Trophoblast cell (in vitro differentiated cells and primary cell): ENCODE measurements at regions not wholly inside any gene's neighbourhood (a gene's known extent, or its start where the extent isn't known, plus 50 kb on each side); places are given as distances from the start of the nearest gene placed in this dataset.

ENCODE experiments used
- DNase-seq, 2 donors: peaks; one replicate each; pipeline ENCODE4 v3.0.0-alpha.2; 2016
- H2AFZ ChIP-seq: 2 replicates; pipeline ENCODE4 v1.6.1; 2013; ENCODE audit warnings: low read length, moderate library complexity, mild to moderate bottlenecking; ENCODE audit not compliant: insufficient read depth, poor library complexity
- H2AK5ac ChIP-seq: 2 replicates; pipeline ENCODE4 v1.6.1; 2013; ENCODE audit warnings: mild to moderate bottlenecking, low read length
- H2BK120ac ChIP-seq: 2 replicates; pipeline ENCODE4 v1.6.1; 2013; ENCODE audit warnings: low read length, mild to moderate bottlenecking, moderate library complexity; ENCODE audit not compliant: insufficient read depth, poor library complexity
- H2BK12ac ChIP-seq: 2 replicates; pipeline ENCODE4 v1.6.1; 2013; ENCODE audit warnings: mild to moderate bottlenecking, low read length, moderate library complexity
- H2BK5ac ChIP-seq: 2 replicates; pipeline ENCODE4 v1.6.1; 2013; ENCODE audit warnings: low read length, low read depth, moderate library complexity, mild to moderate bottlenecking; ENCODE audit not compliant: poor library complexity
- H3K14ac ChIP-seq: 2 replicates; pipeline ENCODE4 v1.6.1; 2013; ENCODE audit warnings: mild to moderate bottlenecking, low read length
- H3K18ac ChIP-seq: 2 replicates; pipeline ENCODE4 v1.6.1; 2013; ENCODE audit warnings: mild to moderate bottlenecking, low read length
- H3K23ac ChIP-seq: 2 replicates; pipeline ENCODE4 v1.6.1; 2013; ENCODE audit warnings: low read length
- H3K27ac ChIP-seq: 2 replicates; pipeline ENCODE4 v1.5.1; 2013; ENCODE audit warnings: low read depth, mild to moderate bottlenecking, inconsistent platforms, low read length, moderate library complexity
- H3K27me3 ChIP-seq: 2 replicates; pipeline ENCODE4 v1.6.1; 2013; ENCODE audit warnings: inconsistent platforms, mild to moderate bottlenecking, low read length, moderate library complexity; ENCODE audit not compliant: insufficient read depth
- H3K36me3 ChIP-seq, 2 experiments: 1 replicate in 1 of 2; 2 replicates in 1 of 2; pipeline ENCODE4 v1.6.1; 2013; ENCODE audit warnings: low read length in 2 of 2, mild to moderate bottlenecking in 2 of 2, moderate library complexity in 1 of 2; ENCODE audit not compliant: insufficient read depth in 2 of 2, control insufficient read depth in 1 of 2
- H3K4ac ChIP-seq: 2 replicates; pipeline ENCODE4 v1.6.1; 2013; ENCODE audit warnings: low read depth, mild to moderate bottlenecking, low read length, moderate library complexity
- H3K4me1 ChIP-seq, 2 experiments: 1 replicate in 1 of 2; 2 replicates in 1 of 2; pipeline ENCODE4 v1.6.1; 2013; ENCODE audit warnings: low read length in 2 of 2, mild to moderate bottlenecking in 2 of 2, moderate library complexity in 1 of 2; ENCODE audit not compliant: insufficient read depth in 2 of 2, control insufficient read depth in 1 of 2
- H3K4me2 ChIP-seq: 2 replicates; pipeline ENCODE4 v1.6.1; 2013; ENCODE audit warnings: inconsistent platforms, mild to moderate bottlenecking, low read length, moderate library complexity
- H3K4me3 ChIP-seq: 2 replicates; pipeline ENCODE4 v1.5.1; 2013; ENCODE audit warnings: mild to moderate bottlenecking, low read depth, low read length, inconsistent platforms
- H3K79me1 ChIP-seq: one replicate; pipeline ENCODE4 v1.6.1; 2013; ENCODE audit warnings: low read length
- H3K79me2 ChIP-seq: 2 replicates; pipeline ENCODE4 v1.6.1; 2013; ENCODE audit warnings: low read length, mild to moderate bottlenecking; ENCODE audit not compliant: control insufficient read depth, insufficient read depth, poor library complexity
- H3K9ac ChIP-seq: 2 replicates; pipeline ENCODE4 v1.6.1; 2013; ENCODE audit warnings: mild to moderate bottlenecking, low read length
- H3K9me3 ChIP-seq: 2 replicates; pipeline ENCODE4 v1.6.1; 2013; ENCODE audit warnings: low read depth, mild to moderate bottlenecking, control low read depth, inconsistent platforms, low read length; ENCODE audit not compliant: insufficient read depth
- H4K12ac ChIP-seq: 2 replicates; pipeline ENCODE4 v1.6.1; 2013; ENCODE audit warnings: low read depth, mild to moderate bottlenecking, low read length, moderate library complexity
- H4K8ac ChIP-seq: 2 replicates; pipeline ENCODE4 v1.6.1; 2013; ENCODE audit warnings: low read depth, mild to moderate bottlenecking, low read length, moderate library complexity
- H4K91ac ChIP-seq: one replicate; pipeline ENCODE4 v1.6.1; 2013; ENCODE audit warnings: low read depth, mild to moderate bottlenecking, low read length, moderate library complexity
- WGBS: extraction: QIAGEN DNeasy Blood & Tissue Kit; methylation state at CpG from one replicate; pipeline ENCODE4 v1.1.7; 2013; ENCODE audit warnings: missing lambda C conversion rate; ENCODE audit not compliant: insufficient read length, insufficient coverage; ENCODE audit errors: extremely low coverage; 5-methylcytosine and 5-hydroxymethylcytosine counted together

GRCh38 chr9:84583866-84584265 lies 85.7 kb upstream of the NTRK2 start:
- H3K79me1 ChIP-seq = no peaks in the 10 kb centered on the region
- H4K12ac ChIP-seq = no peak overlapping the region
- no peak overlapping the region for H2BK120ac ChIP-seq
- H3K4me3 ChIP-seq = no peak overlapping the region
- no peak overlapping the region for H4K91ac ChIP-seq
- no peak overlapping the region for H3K18ac ChIP-seq
- H3K27ac ChIP-seq = no peak overlapping the region
- no peak overlapping the region for H3K4ac ChIP-seq
- no peak overlapping the region for H4K8ac ChIP-seq
- no peak overlapping the region for H2BK5ac ChIP-seq
- no peak overlapping the region for H2BK12ac ChIP-seq
- no peaks in the 10 kb centered on the region for H3K9me3 ChIP-seq
- H3K23ac ChIP-seq = no peak overlapping the region
- no peaks in the 10 kb centered on the region for H3K36me3 ChIP-seq
- no peaks in the 10 kb centered on the region for H3K27me3 ChIP-seq
- H2AK5ac ChIP-seq = no peak overlapping the region
- no peak overlapping the region for H3K14ac ChIP-seq
- WGBS = no CpG with 5 or more reads among the region's 2 CpGs
- no peak overlapping the region for H3K4me2 ChIP-seq
- H3K9ac ChIP-seq = no peak overlapping the region
- no peak overlapping the region for H2AFZ ChIP-seq
- no peaks in the 10 kb centered on the region for H3K79me2 ChIP-seq
- no peaks in the 10 kb centered on the region for H3K4me1 ChIP-seq
- DNase-seq = no peak

DNA sequence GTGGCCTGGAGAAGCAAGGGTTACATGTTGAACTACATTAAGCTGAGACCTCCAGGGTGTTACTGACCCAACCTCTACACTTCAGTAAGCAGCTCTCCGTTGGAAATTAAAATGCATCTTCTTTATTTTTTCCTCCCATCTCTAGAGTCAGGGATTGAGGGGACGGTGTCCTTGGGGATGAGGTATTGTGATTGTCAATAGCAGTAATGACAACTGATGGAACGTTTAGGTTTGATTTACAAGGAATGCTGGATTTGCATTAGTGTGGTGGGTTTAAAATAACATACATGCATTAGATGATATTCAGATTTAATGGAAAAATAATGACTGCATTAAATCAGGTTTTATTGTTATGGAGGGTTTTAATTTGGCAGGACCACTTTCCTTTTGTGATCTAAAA lies 82.9 kb upstream of the NTRK2 start:
- Histone ChIP-seq H3K79me1 (no peaks in the 10 kb centered on the region), H4K8ac (no peak overlapping the region), H3K27me3 (no peaks in the 10 kb centered on the region), H3K4ac (no peak overlapping the region), H3K27ac (no peak overlapping the region), H3K36me3 (no peaks in the 10 kb centered on the region), H2AFZ (no peak overlapping the region), H3K14ac (no peak overlapping the region), H3K23ac (no peak overlapping the region), H4K91ac (no peak overlapping the region), H2AK5ac (no peak overlapping the region), H2BK12ac (no peak overlapping the region), H3K9ac (no peak overlapping the region), H3K4me1 (no peaks in the 10 kb centered on the region), H2BK120ac (no peak overlapping the region), H3K9me3 (no peaks in the 10 kb centered on the region), H2BK5ac (no peak overlapping the region), H3K4me2 (no peak overlapping the region), H3K79me2 (no peaks in the 10 kb centered on the region), H3K4me3 (no peak overlapping the region), H3K18ac (no peak overlapping the region), H4K12ac (no peak overlapping the region)
- no peak for DNase-seq
- WGBS = no CpG with 5 or more reads among the region's 3 CpGs

DNA sequence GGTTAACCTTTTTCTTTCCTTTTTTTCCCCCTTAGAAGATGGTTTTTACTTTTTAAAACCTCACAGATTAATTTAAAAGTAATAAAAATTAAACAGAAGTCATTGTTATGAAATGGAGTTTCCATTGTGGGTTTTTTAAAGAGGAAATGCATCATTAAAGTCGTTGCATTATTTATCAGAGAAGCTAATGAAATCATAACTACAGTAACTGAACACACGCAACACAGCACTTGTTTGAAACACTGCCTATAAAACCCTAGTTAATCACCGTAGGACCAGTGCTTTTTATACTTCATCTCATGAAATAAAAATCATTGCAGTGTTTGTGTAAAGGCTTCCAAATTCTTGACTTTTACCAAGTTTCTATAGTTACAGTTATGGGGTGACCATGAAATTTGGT lies 82.4 kb upstream of the NTRK2 start:
- Histone ChIP-seq H3K36me3 (no peaks in the 10 kb centered on the region), H2BK120ac (no peak overlapping the region), H3K4me1 (no peaks in the 10 kb centered on the region), H3K27me3 (no peaks in the 10 kb centered on the region), H3K4ac (no peak overlapping the region), H3K14ac (no peak overlapping the region), H3K9ac (no peak overlapping the region), H3K4me2 (no peak overlapping the region), H3K4me3 (no peak overlapping the region), H4K8ac (no peak overlapping the region), H4K12ac (no peak overlapping the region), H3K79me2 (no peaks in the 10 kb centered on the region), H3K23ac (no peak overlapping the region), H2BK12ac (no peak overlapping the region), H3K9me3 (no peaks in the 10 kb centered on the region), H3K27ac (no peak overlapping the region), H2BK5ac (no peak overlapping the region), H3K79me1 (no peaks in the 10 kb centered on the region), H2AFZ (no peak overlapping the region), H3K18ac (no peak overlapping the region), H4K91ac (no peak overlapping the region), H2AK5ac (no peak overlapping the region)
- no peak for DNase-seq
- WGBS = no CpG with 5 or more reads among the region's 3 CpGs

DNA sequence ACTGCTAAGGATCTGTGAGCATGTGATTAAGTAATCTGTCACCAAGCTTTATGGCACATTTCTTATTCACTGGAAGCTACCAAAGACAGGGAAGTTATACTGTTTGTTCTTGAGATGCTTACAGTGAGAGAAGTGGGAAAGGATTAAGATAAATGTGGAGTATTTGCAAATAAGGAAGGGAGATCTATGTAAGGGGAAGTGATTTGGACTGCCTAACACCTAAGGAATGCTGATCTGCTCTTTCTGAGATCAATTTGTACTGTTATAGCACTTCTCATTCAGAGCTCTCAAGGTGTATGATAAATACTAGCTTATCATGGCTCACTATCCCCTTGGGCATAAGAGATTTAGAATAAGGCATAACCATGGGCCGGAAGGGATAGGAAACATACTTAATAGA lies 80.0 kb upstream of the NTRK2 start:
- Histone ChIP-seq H4K8ac (no peak overlapping the region), H2AK5ac (no peak overlapping the region), H3K4me3 (no peak overlapping the region), H4K12ac (no peak overlapping the region), H3K4me2 (no peak overlapping the region), H3K27ac (no peak overlapping the region), H3K14ac (no peak overlapping the region), H3K4ac (no peak overlapping the region), H3K18ac (no peak overlapping the region), H3K4me1 (no peaks in the 10 kb centered on the region), H3K36me3 (no peaks in the 10 kb centered on the region), H3K9me3 (no peaks in the 10 kb centered on the region), H2AFZ (no peak overlapping the region), H3K79me2 (no peaks in the 10 kb centered on the region), H3K23ac (no peak overlapping the region), H2BK5ac (no peak overlapping the region), H3K9ac (no peak overlapping the region), H3K27me3 (no peaks in the 10 kb centered on the region), H2BK120ac (no peak overlapping the region), H4K91ac (no peak overlapping the region), H2BK12ac (no peak overlapping the region), H3K79me1 (no peaks in the 10 kb centered on the region)
- no peak for DNase-seq
- WGBS = no CpG with 5 or more reads among the region's 1 CpG
